HG03039 (cell line): ENCODE measurements at regions not wholly inside any gene's neighbourhood (a gene's known extent, or its start where the extent isn't known, plus 50 kb on each side); places are given as distances from the start of the nearest gene placed in this dataset.

ENCODE experiments used
- ATAC-seq: cut with Tn5 transposase; IDR thresholded peaks from one replicate; pipeline ENCODE4 v1.9.1; 2021; ENCODE audit warnings: mild to moderate bottlenecking, moderate library complexity; ENCODE audit not compliant: unreplicated experiment

DNA sequence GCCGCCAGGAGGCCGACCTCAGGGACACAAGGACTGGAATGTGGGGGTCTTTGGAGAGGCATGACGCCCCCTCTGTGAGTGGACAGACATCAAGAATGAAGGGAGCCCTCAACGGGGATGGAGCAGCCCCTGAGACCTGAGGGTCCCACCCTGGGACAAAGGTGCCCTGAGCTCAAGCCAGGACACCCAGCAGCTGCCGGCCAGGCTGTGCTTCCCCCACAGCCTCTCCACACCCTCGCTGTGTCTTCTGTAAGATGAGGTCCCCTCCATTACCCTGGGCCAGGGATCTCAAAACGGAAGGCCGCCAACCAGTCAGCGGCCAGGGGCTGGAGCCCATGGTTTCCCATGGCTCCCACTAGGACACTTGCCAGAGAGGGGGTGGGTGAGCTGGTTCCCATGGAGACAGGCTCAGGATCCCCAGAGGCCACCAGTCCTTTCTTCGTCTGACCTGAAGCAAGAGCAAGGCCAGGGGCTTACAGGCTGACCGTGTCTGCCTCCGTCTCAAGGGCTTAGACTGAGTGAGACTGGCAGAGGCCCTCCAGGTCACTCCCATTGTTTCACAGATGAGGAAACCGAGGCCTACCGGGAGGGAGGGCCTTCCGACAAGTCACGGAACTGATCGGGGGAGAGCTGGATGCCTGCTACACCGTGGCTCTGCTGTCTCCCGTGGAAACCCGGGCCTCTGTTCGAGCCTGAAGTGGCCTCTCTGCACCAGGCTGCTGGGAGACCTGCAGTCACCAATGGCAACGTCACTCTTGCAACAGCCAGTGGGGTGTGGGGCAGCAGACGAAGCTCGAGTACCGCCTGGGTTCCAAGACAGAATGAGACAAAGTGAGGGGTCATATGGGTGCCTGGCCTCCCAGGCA lies 91.7 kb upstream of the DIO3 start:
- no peak for ATAC-seq

DNA sequence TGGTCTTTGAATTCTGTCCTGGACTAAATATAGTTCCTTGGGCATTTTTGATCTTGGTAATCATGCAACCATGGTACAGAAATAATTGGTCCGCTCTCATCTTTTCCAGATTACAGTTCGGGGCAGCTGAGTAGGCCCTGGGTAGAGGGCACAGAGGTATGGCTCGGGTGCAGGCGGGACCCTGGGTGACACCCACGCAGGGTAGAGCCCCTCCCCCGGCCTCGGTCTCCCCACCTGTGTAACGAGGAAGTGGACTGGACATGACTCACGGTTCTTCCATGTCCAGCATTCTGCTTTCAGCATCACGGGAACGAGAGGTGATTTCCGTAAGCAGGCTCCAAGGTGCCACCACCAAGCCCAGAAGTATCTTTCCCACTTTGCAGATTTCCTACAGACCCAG lies 91.0 kb upstream of the DIO3 start:
- no peak for ATAC-seq

GRCh38 chr14:101471723-101472517 lies 89.4 kb upstream of the DIO3 start:
- no peak for ATAC-seq

DNA sequence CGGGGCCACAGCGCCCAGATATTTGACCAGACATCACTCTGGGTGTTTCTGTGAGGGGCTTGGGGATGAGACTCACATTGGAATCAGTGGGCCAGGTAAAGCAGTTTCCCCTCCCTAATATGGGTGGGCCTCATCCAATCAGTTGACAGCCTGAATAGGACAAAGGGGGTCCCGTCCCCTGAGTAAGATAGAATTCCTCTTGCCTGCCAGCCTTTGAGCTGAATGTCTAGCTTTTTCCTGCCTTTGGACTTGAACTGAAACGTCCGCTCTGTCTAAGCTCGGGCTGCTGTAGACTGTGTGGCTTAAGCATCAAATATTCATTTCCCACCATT lies 88.8 kb upstream of the DIO3 start:
- no peak for ATAC-seq

- ATAC-seq: no peak
Observed at GRCh38 chr14:101473045-101473729, 88.1 kb upstream of the DIO3 start.

DNA sequence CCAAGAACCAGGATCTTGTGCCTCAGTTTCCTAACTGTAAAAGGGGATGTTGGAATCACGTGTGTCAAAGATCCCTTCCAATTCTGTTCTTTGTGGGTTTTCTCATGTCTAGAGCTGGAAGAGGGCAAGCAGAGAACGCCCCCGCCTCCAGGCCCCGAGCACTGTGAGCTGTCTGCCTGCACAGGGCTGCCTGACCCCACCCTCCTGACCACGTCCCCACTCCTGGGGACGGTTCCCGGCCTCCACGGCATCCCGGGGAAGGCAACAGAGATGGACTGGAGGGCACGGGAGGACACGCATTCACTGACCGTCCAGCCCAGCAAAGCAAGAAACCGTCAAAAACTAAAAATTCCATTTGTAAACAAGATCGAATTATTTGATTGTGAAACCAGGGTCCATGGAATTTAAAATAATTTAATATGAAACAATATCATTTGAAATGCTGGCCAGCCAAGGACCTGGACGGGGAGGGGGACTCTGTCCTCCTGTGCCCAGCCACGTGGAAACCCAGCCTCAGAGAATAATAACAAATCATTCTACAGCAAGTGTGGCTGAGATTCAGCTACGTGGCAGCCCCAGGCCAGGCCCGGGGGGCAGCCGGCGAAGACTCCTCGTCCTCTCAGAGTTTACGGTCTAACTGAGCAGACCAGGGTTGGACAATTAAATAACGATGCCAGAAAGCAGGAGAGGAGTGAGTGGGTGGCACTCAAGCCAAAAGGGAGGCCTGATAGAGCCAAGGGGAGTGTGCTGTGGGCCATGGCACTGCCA lies 87.3 kb upstream of the DIO3 start:
- no peak for ATAC-seq

DNA sequence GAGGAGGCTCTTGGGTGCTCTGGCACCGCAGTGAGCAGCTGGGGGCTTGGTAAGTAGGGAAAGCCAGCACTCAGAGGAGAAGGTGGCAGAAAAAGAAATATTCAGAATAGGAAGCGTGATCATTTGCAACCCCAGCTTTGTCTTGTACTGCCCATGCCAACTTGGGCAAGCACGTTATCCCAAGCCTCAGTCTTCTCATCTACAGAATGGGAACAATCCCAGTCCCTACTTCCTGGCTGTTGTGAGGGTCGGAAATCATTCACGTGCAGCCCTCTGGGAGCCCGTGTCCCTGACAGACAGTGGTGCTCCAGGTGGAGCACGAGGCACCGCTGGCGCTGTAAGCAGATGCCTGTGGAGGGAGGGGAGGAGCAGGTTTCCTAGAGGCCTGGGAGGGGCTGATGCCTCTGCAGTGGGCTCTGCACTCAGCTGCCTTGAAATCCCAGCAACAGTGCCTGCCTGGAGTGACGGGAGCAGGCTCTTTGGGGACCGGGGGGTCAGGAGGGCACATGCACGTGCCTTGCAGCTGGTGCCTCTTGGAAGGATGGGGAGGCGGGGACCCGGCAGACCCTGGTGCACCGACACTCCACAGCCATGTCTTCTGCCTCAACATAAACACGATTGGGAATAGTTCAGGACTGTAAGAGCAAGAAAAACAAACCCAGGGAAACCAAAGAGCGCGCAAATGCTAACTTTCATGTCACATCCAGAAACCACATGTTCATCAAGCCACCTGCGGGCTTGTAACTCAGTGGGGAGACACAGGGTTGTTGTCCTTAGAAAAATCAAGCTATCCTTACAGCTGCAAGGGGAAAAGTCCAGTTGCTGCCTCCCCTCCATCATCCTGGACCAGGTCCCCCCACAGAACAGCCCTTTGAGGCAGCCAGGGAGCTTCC lies 86.5 kb upstream of the DIO3 start:
- no peak for ATAC-seq

DNA sequence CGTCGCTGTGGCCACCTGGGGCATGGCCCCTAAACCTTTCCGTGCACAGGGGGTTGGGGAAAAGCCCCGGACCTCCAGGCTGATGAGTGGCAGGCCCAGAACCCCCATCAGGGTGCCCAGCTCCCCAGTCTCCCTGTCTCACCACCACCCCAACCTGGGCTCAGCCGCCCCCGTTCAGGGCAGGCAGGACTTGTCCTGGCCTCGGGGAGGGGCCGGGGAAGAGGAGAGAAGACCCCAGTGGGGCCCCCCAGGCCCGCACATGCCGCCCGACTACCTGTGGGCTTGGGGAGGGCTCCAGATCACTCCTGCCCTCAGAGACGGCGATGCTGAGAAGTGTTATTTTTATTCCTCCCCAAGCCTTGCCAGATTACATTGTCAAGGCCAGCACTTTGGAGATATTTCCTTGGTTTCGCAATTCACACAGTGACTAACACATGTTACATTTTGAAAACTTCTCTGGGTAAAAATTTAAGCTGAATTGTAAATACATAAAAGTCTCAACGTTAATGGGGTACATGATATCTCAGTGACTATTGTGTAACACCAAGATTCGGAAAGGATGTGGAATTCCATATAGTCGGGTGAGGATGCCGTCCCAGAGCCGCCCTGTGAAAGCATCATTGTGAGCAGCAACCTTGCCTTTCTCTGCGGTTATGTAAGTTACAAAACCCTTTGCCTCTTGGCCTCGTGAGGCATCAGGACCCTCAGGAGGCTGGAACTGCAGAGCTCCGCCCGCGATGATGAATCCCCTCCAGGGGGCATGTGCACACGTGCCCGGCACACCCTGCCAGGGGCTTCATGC lies 85.6 kb upstream of the DIO3 start:
- no peak for ATAC-seq

- no peak for ATAC-seq
Observed at GRCh38 chr14:101476258-101476915, 84.9 kb upstream of the DIO3 start.

DNA sequence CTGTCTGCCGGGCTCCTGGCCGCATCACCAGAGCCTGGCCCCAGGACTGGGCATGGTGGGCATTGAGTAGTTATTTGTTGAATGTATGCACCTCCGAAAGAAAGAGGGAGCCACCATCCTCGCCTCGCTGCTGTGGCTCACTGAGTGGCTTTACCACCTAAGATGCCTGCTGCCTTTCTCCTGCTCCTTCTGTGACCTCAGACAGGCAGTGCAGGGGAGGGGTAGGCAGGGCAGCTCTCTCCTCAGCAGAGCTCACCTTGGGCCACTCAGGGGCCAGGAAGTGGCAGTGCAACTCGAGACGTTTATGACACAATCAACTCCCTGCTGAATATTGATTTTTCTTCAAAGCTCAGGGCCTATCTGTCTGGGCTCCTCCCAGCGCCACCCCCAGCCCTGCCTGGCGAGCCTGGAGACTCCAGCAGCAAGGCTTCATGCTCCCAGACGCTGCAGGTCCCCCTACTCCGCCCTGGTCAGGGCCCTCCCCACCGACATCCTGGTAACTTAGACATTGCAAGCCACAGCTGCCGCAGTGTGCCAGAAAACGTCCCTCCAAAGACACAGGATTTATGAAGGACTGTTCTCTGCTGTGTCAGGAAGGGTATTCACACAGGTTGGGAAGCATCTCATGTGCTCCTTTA lies 84.3 kb upstream of the DIO3 start:
- ATAC-seq: no peak

GRCh38 chr14:101477648-101478047 lies 83.6 kb upstream of the DIO3 start:
- no peak for ATAC-seq

DNA sequence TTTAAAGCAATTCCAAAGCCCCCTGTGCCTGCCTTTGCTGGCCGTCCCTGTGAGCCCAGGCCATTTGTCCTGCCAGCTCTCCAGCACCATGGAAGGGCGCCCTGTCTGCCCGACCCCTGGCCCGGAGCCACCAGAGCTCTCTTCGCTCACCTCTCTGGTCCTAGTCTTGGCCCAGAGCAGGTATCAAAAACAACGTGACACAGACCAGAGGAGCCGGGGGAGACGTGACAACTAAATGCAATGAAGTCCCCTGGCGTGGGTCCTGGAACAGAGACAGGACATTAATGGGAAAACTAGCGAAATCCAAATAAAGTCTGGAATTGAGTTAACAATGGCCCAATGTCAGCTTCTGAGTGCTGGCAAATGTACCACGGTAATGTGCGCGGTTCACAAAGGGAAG lies 83.2 kb upstream of the DIO3 start:
- no peak for ATAC-seq

DNA sequence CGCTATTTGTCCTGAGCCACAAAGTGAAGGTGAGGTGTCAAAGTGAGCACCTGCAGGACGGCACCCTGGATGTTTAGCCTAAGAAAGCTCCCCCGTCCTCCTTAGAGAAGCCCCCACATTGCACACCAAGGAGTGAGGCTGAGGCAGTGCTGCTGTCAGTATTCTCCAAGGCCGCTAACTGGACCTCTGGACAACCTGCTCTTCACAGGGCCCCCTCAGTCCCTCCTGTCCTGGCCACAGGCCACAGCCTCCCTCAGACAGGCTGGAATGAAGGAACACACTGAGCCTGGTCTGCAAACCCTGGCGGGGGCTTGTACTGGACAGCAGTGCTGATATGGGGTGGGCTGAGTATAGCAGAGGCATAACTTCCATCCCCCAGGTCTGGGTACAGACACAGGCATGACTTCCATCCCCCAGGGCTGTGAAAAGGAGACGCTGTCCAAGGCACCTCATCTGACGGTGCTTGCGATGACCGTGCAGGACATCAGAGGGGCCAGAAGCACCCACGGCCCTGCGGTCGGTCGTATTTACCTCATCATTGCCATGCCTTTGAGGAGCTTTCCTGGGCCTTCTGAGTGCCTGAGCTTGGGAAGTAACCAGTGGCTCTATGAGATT lies 82.4 kb upstream of the DIO3 start:
- ATAC-seq: no peak

DNA sequence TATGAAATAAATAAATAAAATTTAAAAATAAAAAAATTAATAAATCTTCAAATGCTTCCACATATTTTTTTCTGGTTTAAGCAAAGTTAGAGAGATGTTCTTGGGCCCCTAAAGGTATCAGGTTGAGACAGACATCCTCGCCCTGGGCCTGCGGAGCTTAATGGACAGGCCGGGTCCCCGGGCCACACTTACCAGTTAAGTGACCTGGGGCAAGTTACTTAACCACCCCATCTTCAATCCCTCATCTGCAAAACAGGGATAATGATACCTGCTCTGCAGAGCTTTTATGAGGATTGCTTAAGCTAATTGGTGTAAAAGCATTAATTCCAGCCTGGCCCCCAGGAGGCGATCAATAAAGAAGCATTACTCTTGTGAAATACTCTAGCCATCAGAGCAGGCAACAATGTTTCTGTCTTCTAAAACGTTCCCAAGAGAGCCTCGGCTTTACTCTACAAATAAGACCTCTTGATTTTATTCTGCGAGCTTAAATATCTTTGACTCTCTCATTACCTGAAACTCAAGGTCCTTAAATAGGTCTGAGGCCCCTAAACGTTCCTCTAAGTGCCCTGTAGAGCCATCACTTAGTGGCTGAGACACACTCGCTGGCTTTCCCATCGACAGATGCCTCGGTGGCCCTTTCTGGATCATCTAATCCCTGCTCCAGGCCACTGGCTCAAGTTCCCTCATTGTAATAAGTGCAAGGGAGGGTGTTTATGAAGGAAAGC lies 81.1 kb upstream of the DIO3 start:
- ATAC-seq: no peak

GRCh38 chr14:101480747-101481530 lies 80.4 kb upstream of the DIO3 start:
- no peak for ATAC-seq

GRCh38 chr14:101481557-101481956 lies 79.7 kb upstream of the DIO3 start:
- no peak for ATAC-seq
